Kidney capillary endothelial cell (primary cell): ENCODE measurements at regions not wholly inside any gene's neighbourhood (a gene's known extent, or its start where the extent isn't known, plus 50 kb on each side); places are given as distances from the start of the nearest gene placed in this dataset.

Experiments used
- DNase-seq: peaks from one replicate; pipeline ENCODE4 v3.0.0-alpha.2; 2018; ENCODE audit warnings: low spot score

GRCh38 chr11:134555510-134555909, 143.5 kb upstream of the B3GAT1 start:
- no peak for DNase-seq

GRCh38 chr11:134554861-134555260, 142.8 kb upstream of the B3GAT1 start:
- no peak for DNase-seq

GRCh38 chr11:134554106-134554505, 142.1 kb upstream of the B3GAT1 start:
- DNase-seq: no peak

- DNase-seq: no peak
These were observed 140.7 kb upstream of the B3GAT1 start for GRCh38 chr11:134552749-134553148.

- DNase-seq: no peak
These were observed 133.5 kb upstream of the B3GAT1 start for GRCh38 chr11:134545521-134545920.

GRCh38 chr11:134544095-134544815, 132.2 kb upstream of the B3GAT1 start:
- DNase-seq: no peak

GRCh38 chr11:134543645-134544044, 131.6 kb upstream of the B3GAT1 start:
- no peak for DNase-seq

GRCh38 chr11:134543241-134543640, 131.2 kb upstream of the B3GAT1 start:
- no peak for DNase-seq

- DNase-seq: no peak
These were observed 130.5 kb upstream of the B3GAT1 start for GRCh38 chr11:134542401-134543165.

- no peak for DNase-seq
These were observed 129.9 kb upstream of the B3GAT1 start for GRCh38 chr11:134541951-134542350.

- DNase-seq: no peak
These were observed 129.3 kb upstream of the B3GAT1 start for GRCh38 chr11:134541355-134541754.

- DNase-seq: no peak
These were observed 127.2 kb upstream of the B3GAT1 start for GRCh38 chr11:134539285-134539684.

- no peak for DNase-seq
These were observed 126.7 kb upstream of the B3GAT1 start for GRCh38 chr11:134538742-134539141.

- no peak for DNase-seq
These were observed 125.9 kb upstream of the B3GAT1 start for GRCh38 chr11:134537941-134538340.

- DNase-seq: no peak
These were observed 125.3 kb upstream of the B3GAT1 start for GRCh38 chr11:134537296-134537695.

- DNase-seq: no peak
These were observed 124.6 kb upstream of the B3GAT1 start for GRCh38 chr11:134536677-134537076.

GRCh38 chr11:134536219-134536618, 124.2 kb upstream of the B3GAT1 start:
- DNase-seq: no peak

- no peak for DNase-seq
These were observed 123.3 kb upstream of the B3GAT1 start for GRCh38 chr11:134535029-134536025.

- no peak for DNase-seq
These were observed 121.5 kb upstream of the B3GAT1 start for GRCh38 chr11:134533511-134533910.

GRCh38 chr11:134532921-134533421, 120.9 kb upstream of the B3GAT1 start:
- no peak for DNase-seq

GRCh38 chr11:134532131-134532920, 120.3 kb upstream of the B3GAT1 start:
- DNase-seq: no peak
